Spleen (tissue), 11 donors: ENCODE measurements at regions not wholly inside any gene's neighbourhood (a gene's known extent, or its start where the extent isn't known, plus 50 kb on each side); places are given as distances from the start of the nearest gene placed in this dataset.

Source experiments
- DNase-seq: peaks from one replicate; pipeline ENCODE4 v3.0.0-alpha.2; 2020
- H3K27ac ChIP-seq, 8 donors: fragments of 200-600 bp; sonication (generic) in 7 of 8; 1 replicate in 4 of 8; 2 replicates in 4 of 8; pipeline versions ENCODE4 v1.5.0 to v1.8.0; 2016 to 2021; ENCODE audit warnings: inconsistent platforms in 4 of 8, mild to moderate bottlenecking in 4 of 8, moderate library complexity in 1 of 8
- H3K27me3 ChIP-seq, 7 donors: fragments of 200-600 bp; sonication (generic) in 6 of 7; replicated peaks in 1 of 7; 1 replicate in 4 of 7; 2 replicates in 3 of 7; pipeline versions ENCODE4 v1.5.0 to v1.8.0; 2016 to 2021; ENCODE audit warnings: inconsistent platforms in 3 of 7, mild to moderate bottlenecking in 1 of 7
- H3K36me3 ChIP-seq, 6 donors: fragments of 200-600 bp; sonication (generic) in 5 of 6; 1 replicate in 4 of 6; 2 replicates in 2 of 6; pipeline versions ENCODE4 v1.5.0 to v1.8.0; 2016 to 2021; ENCODE audit warnings: inconsistent platforms in 2 of 6
- H3K4me1 ChIP-seq, 6 donors: fragments of 200-600 bp; sonication (generic) in 5 of 6; 1 replicate in 3 of 6; 2 replicates in 3 of 6; pipeline versions ENCODE4 v1.5.0 to v1.8.0; 2016 to 2021; ENCODE audit warnings: inconsistent platforms in 3 of 6
- H3K4me3 ChIP-seq, 8 donors: fragments of 200-600 bp; sonication (generic) in 7 of 8; 1 replicate in 4 of 8; 2 replicates in 4 of 8; pipeline versions ENCODE4 v1.5.0 to v1.8.0; 2016 to 2021; ENCODE audit warnings: inconsistent platforms in 4 of 8, mild to moderate bottlenecking in 4 of 8, moderate library complexity in 2 of 8
- H3K9me3 ChIP-seq, 8 donors: fragments of 200-600 bp; sonication (generic) in 7 of 8; 1 replicate in 4 of 8; 2 replicates in 4 of 8; pipeline versions ENCODE4 v1.5.0 to v1.8.0; 2016 to 2021; ENCODE audit warnings: inconsistent platforms in 4 of 8
- CTCF ChIP-seq, 11 experiments: fragments of 200-600 bp in 7 of 11; fragments of 450-650 bp in 4 of 11; sonication (generic) in 4 of 11; IDR thresholded peaks in 8 of 11; conservative IDR thresholded peaks in 3 of 11; 1 replicate in 7 of 11; 2 replicates in 4 of 11; pipeline versions ENCODE4 v1.4.0 to v1.8.0; 2016 to 2021; ENCODE audit warnings: antibody characterized with exemption in 11 of 11, inconsistent platforms in 4 of 11, mild to moderate bottlenecking in 1 of 11
- POLR2A ChIP-seq, 3 donors: fragments of 450-650 bp; IDR thresholded peaks; one replicate each; pipeline ENCODE4 v1.5.1; 2017; ENCODE audit warnings: antibody characterized with exemption in 3 of 3, mild to moderate bottlenecking in 1 of 3
- POLR2AphosphoS5 ChIP-seq, 3 donors: sonication (generic); formaldehyde crosslinking; IDR thresholded peaks; one replicate each; pipeline ENCODE4 v1.5.1; 2017; ENCODE audit warnings: antibody characterized with exemption in 3 of 3
- WGBS, 5 donors: extraction: QIAGEN DNeasy Blood & Tissue Kit in 3 of 5; methylation state at CpG; one replicate each; pipeline versions ENCODE4 v1.1.5 to v1.1.7; 2013 to 2018; 5-methylcytosine and 5-hydroxymethylcytosine counted together
- intact Hi-C: fragments of 100-400 bp; cut with DNase I; formaldehyde crosslinking; loops from one replicate; pipeline ENCODE4 v1.15.0; 2023; ENCODE audit warnings: low total_unique reads
- donor health status: healthy with polysubstance abuse.
- donor health status: DM: no; HTN: no; CAD: no; lungs with moderate emphysema.
- donor health status: DM: no; HTN: no; CAD: no.
- donor health status: Bipolar disorder and iron deficiency.
- donor health status: healthy.
- donor health status: DM: no; HTN: no; CAD: no.
- donor health status: DM: yes; HTN: yes; CAD: no.

GRCh38 chr7:24135003-24135817 is 148.8 kb upstream of the NPY start:
- Histone ChIP-seq H3K4me3 (no peak overlapping the region), H3K4me1 (peaks cover 0 to 6% (median 0%) of the 10 kb centered on the region in 6 donors), H3K36me3 (no peaks in the 10 kb centered on the region), H3K9me3 (no peaks in the 10 kb centered on the region), H3K27ac (no peak overlapping the region), H3K27me3 (no peaks in the 10 kb centered on the region)
- intact Hi-C loops = no loop called here
- TF ChIP-seq CTCF (IDR thresholded peaks at IDR 0.05 in 8 of 11, conservative IDR thresholded peaks at IDR 0.05 in 3 of 11) = no peak
- no peak for TF ChIP-seq POLR2A (IDR thresholded peaks at IDR 0.05)
- TF ChIP-seq POLR2AphosphoS5 (IDR thresholded peaks at IDR 0.05) = no peak
- DNase-seq = no peak
- 27 to 42% (median 31%) methylated on average over 4 of the region's 4 CpGs for WGBS, 5 donors

DNA sequence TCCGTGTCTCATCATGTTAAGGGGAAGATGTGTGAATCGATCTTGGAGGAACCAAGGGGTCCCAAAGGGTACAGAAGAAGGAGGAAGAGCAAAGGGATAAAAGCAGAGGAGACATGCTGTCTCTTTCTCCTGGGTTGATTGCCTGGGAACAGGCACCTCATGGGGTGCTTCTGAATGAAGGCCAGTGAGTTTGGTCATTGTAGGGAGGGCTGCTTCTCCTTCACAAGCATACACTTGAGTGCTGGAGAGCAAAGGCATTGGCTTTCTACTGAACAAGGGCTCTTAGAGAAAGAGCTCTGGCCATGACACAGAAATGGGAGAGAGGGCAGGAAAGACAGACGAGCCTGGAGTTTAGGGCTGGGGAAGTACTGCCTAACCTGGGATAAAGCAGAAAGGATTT is 146.7 kb upstream of the NPY start:
- no peak for DNase-seq
- TF ChIP-seq POLR2AphosphoS5 (IDR thresholded peaks at IDR 0.05) (no peak), POLR2A (IDR thresholded peaks at IDR 0.05) (no peak), CTCF (IDR thresholded peaks at IDR 0.05 in 8 of 11, conservative IDR thresholded peaks at IDR 0.05 in 3 of 11) (no peak)
- Histone ChIP-seq H3K4me3 (no peak overlapping the region), H3K27me3 (peaks cover 0 to 3% (median 0%) of the 10 kb centered on the region in 7 donors), H3K27ac (no peak overlapping the region), H3K4me1 (peaks cover 0 to 6% (median 0%) of the 10 kb centered on the region in 6 donors), H3K9me3 (no peaks in the 10 kb centered on the region), H3K36me3 (no peaks in the 10 kb centered on the region)
- 80 to 83% (median 82%) methylated on average over 3 of the region's 3 CpGs for WGBS, 5 donors
- intact Hi-C loops = no loop called here

DNA sequence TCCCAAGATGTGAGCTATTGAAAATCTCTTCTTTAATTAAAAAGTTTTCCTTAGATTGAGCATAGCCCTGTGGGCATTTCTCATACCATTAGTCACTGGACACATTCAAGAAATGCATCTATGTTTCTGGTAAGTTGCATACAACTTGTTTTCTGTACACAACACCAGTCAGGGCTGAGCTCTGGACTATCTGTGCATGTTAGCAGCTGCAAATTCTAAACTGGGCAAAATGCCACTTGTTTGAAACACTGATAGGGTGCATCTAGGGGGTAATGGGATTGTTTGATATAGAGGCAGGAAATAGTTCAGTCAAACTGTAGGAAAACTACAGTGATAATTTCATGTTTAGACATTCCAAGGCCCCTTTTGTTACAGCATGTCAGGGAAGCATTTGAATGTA is 145.6 kb upstream of the NPY start:
- Histone ChIP-seq H3K27me3 (peaks cover 0 to 8% (median 0%) of the 10 kb centered on the region in 7 donors), H3K4me1 (peaks cover 0 to 6% (median 0%) of the 10 kb centered on the region in 6 donors), H3K36me3 (no peaks in the 10 kb centered on the region), H3K27ac (no peak overlapping the region), H3K9me3 (no peaks in the 10 kb centered on the region), H3K4me3 (no peak overlapping the region)
- no peak for TF ChIP-seq POLR2A (IDR thresholded peaks at IDR 0.05)
- TF ChIP-seq POLR2AphosphoS5 (IDR thresholded peaks at IDR 0.05) = no peak
- no peak for TF ChIP-seq CTCF (IDR thresholded peaks at IDR 0.05 in 8 of 11, conservative IDR thresholded peaks at IDR 0.05 in 3 of 11)
- intact Hi-C loops = no loop called here
- DNase-seq = no peak

DNA sequence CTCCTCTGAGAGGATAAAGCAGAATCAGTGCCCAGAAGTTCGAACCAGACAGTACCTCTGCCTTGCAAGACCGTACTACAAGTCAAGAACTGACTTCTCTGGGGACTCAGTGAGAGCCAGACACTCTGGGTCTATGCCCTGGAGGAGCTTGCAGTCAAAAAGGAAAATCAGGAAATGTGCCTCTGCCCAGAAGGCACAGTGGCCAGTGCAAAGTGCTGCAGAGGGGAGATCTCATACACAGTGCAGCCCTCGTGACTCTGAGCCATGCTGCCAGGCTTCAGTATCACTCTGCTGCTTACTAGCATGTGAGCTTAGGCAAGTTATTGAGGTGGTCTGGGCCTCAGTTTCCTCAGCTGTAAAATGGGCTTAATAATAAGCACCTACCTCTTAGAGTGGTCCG is 144.0 kb upstream of the NPY start:
- Histone ChIP-seq H3K36me3 (no peaks in the 10 kb centered on the region), H3K4me3 (no peak overlapping the region), H3K27ac (no peak overlapping the region), H3K9me3 (no peaks in the 10 kb centered on the region), H3K4me1 (peaks cover 0 to 6% (median 0%) of the 10 kb centered on the region in 6 donors), H3K27me3 (peaks cover 0 to 8% (median 0%) of the 10 kb centered on the region in 7 donors)
- WGBS, 5 donors = 52 to 77% (median 75%) methylated on average over 3 to 4 of the region's 4 CpGs
- DNase-seq = no peak
- intact Hi-C loops = no loop called here
- TF ChIP-seq POLR2AphosphoS5 (IDR thresholded peaks at IDR 0.05) (no peak), CTCF (IDR thresholded peaks at IDR 0.05 in 8 of 11, conservative IDR thresholded peaks at IDR 0.05 in 3 of 11) (no peak), POLR2A (IDR thresholded peaks at IDR 0.05) (no peak)
